ENCODE measurements at regions not wholly inside any gene's neighbourhood (a gene's known extent, or its start where the extent isn't known, plus 50 kb on each side); places are given as distances from the start of the nearest gene placed in this dataset.

DNA sequence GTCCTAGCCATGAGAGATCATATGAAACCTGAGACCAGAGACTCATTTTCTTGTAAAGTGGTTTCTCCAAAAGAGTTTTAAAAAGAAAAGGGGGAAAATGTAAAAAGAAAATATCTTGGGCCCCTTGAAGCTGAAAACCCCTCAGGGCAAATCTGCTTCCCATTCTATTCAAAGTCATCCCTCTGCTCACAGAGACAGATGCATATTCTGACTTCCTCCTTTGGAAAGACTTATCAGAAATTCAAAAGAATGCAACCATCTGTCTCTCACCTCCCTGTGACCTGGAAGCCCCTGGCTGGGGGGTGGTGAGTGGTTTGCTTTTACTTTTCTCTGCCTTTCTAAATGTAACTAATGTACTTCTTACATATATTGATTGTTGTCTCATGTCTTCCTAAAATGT, 1154.8 kb downstream of the NSUN3 start:
- FAIRE-seq = no peak
- TF ChIP-seq CTCF (IDR thresholded peaks at IDR 0.05; ENCODE audit: insufficient read depth, missing control alignments) = no peak
- no peak for DNase-seq (ENCODE audit: insufficient read length, low spot score)

GRCh38 chr3:95218484-95218883, 1155.6 kb downstream of the NSUN3 start:
- FAIRE-seq (no peak), DNase-seq (ENCODE audit: insufficient read length, low spot score) (no peak)
- TF ChIP-seq CTCF (IDR thresholded peaks at IDR 0.05; ENCODE audit: insufficient read depth, missing control alignments) = no peak

DNA sequence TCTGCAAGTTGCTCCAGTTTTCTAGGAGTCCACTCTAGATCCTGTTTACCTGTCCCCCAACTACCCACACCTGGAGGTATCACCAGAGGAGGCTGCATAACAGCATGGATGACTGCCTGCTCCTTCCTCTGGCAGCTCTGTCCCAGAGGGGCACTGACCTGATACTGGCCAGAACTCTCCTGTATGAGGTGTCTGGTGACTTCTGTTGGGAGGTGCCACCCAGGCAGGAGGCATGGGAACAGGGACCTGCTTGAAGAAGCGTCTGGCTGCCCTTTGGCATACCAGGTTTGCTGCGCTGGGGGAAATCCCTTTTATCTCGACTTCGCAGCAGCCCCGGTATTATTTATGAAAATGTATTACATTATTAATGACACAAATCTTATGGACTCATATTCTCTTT, 1163.6 kb downstream of the NSUN3 start:
- FAIRE-seq (no peak), DNase-seq (ENCODE audit: insufficient read length, low spot score) (no peak)
- TF ChIP-seq CTCF (IDR thresholded peaks at IDR 0.05; ENCODE audit: insufficient read depth, missing control alignments) = no peak

DNA sequence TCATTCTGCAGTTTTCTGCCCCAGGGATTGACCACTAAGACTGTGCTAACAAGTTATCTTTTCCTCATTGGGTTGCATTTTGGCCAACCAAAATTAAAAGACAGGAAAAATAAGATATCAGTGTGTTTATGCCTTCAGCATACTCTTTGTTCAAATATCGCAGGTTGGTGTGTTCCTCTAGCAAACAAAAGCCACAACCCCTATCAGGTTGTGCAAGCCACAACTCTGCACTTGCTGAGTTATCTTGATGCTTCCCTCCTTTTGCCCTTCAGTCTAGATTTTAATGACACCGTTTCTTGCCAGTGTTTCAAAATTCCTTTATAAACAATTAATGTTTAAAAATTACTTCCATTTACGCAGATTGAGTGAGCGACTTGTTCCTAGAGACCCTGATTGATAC, 1164.2 kb downstream of the NSUN3 start:
- DNase-seq (ENCODE audit: insufficient read length, low spot score) (no peak), FAIRE-seq (no peak)
- TF ChIP-seq CTCF (IDR thresholded peaks at IDR 0.05; ENCODE audit: insufficient read depth, missing control alignments) = no peak

DNA sequence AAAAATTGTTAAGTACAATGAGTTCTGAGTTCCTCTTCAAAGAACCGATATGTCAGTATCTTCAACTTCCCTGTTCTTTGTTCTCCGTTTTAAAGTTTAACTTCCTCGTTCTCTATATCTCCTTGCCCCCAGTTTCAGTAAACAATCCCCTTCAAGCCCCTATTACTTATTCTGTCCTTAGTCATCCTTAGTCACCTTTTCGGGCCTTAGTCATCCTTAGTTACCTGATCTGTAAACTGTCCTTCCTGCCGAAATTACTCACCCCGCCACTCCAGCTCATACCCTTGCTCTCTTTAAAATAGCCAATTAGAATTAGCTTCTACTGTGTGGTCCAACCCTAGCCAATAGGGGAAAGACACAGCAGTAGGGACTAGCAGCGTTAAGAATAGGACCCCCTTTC, 1165.6 kb downstream of the NSUN3 start:
- FAIRE-seq (no peak), DNase-seq (ENCODE audit: insufficient read length, low spot score) (no peak)
- no peak for TF ChIP-seq CTCF (IDR thresholded peaks at IDR 0.05; ENCODE audit: insufficient read depth, missing control alignments)

DNA sequence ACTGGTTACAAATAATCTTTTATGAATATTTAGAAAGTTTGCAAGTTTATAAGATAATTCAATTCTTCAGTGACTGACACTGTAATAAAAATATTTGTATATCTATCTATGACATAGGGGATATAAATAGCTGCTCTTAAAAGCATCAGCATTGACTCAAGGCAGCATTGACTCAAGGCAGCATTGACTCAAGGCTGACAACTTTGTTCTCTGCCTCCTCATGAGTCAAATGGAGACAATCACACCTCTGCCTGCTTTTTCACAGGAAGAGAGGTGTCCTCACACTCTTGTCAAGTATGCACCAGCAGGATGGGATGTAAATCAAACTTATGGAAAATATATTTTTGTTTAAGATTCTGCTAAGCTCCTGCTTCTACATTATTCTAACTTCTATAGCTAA, 1173.1 kb downstream of the NSUN3 start:
- no peak for FAIRE-seq

GRCh38 chr3:95237783-95238182, 1174.9 kb downstream of the NSUN3 start:
- DNase-seq (ENCODE audit: insufficient read length, low spot score) (no peak), FAIRE-seq (no peak)
- no peak for TF ChIP-seq CTCF (IDR thresholded peaks at IDR 0.05; ENCODE audit: insufficient read depth, missing control alignments)

More for the DNA sequence above, 1173.1 kb downstream of the NSUN3 start:
- no peak for TF ChIP-seq CTCF (IDR thresholded peaks at IDR 0.05; ENCODE audit: insufficient read depth, missing control alignments)
- DNase-seq (ENCODE audit: insufficient read length, low spot score) = no peak
